Lung microvascular endothelial cell (primary cell): ENCODE measurements at regions not wholly inside any gene's neighbourhood (a gene's known extent, or its start where the extent isn't known, plus 50 kb on each side); places are given as distances from the start of the nearest gene placed in this dataset.

Experiments used
- DNase-seq, 2 donors: peaks; one replicate each; pipeline versions ENCODE4 v3.0.0 to v3.0.0-alpha.2; 2010; ENCODE audit warnings: low read depth in 2 of 2

DNA sequence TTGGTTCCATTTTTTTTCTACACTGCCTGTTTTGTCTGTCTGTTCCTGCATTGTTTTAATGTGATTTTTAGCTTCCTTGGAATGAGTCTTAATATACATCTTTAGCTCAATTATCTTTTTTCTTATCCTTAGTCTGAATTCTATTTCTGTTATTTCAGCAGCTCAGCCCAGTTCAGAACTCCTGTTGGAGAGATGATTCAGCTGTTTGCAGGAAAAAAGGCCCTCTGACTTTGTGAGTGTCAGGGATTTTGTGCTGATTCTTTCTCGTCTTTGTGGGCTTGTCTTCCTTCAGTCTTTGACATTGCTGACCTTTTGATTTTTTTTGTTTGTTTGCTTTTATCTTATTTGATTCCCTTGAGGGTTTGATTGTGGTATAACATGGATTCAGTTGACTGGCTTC lies 343.2 kb upstream of the TRAM1L1 start:
- no peak for DNase-seq

DNA sequence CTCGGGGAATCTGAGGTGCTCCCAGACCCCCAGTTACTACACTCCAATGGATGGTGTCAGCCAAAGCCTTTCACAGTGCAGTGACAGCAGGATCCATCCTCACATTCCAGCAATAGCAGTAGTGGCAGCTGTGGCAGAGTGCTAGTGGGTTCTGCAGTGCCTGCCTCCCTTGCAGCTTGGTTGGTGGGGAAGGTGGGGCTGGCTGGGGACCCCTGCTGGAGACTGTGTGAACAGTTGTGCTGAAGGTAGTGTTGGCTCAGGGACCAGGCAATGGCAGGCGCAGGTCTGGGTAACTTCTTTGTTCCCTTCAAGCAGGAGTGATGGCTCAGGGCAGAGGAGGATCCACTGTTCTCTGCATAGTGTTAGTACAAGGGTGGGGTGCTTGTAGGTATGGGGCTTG lies 343.7 kb upstream of the TRAM1L1 start:
- DNase-seq = no peak

DNA sequence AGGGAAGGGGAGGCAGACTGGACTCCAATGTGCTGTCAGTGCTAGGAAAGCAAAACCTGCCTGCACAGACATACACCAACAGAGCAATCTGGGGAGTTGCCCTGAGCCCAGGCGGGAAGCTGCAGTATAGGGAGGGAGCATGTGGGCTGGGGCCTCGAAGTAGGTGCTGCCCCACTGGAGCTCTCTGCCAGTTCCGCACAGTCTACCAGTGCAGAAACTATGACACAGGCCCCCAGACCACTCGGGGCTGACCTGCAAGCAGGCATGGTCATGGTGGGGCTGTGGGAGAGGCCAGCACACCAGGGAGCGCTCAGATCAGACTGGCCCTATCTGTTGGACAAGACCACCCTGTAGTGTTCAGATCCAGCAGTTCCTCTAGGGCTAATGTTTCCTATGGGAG lies 344.1 kb upstream of the TRAM1L1 start:
- DNase-seq = no peak

DNA sequence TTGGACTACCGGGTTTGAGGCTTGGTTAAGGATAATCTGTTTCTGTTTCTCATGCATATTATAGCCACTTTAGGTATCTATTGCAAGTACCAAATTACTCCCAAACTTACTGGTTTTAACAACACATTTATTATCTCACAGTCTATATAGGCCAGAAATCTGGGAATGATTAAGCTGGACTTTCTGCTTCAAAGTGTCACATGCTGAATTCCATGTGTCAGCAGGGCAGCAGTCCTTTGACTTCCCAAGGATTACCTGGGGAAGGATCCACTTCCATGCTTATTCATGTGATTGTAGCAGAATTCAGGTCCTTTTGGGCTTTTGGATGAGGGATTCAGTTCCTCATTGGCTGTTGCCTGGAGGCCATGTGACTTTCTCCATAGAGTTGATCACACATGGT lies 349.0 kb upstream of the TRAM1L1 start:
- DNase-seq = no peak

DNA sequence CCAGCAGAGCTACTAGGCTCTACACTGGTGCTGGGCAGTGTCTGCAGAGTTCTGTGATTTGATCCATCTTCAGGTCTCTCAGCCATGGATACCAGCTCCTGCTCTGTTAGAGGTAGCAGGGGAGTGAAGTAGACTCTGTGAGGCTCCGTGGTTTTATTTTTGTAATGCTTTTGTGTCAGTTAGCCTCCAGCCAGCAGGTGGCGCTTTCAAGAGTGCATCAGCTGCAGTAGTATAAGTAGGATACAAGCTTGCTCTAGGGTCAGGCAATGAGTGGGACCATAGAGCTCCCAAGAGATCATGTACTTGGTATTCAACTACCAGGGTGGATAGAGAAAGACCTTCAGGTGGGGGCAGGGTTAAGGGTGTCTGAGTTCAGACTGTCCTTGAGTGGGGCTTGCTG lies 362.5 kb upstream of the TRAM1L1 start:
- peak in 1 of 2 donors; percentile 30 for DNase-seq

DNA sequence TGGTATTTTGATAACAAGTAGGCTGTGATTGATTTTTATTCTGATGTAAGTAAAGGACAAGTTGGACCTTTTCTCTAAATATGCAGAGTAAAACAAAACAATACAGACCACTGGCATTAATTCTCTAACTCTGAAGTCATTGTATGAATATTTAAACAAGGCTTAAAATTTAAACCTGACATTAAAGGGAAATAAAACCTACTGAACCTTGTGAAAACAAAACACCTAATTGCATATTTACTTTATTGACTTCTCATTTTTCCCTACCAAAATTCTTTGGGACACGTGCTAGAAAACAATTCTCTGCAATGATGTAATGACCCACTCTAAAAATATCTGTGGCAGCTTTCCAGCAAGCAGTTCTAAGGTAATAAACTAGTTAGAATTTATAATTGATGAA lies 369.7 kb upstream of the TRAM1L1 start:
- DNase-seq = no peak

DNA sequence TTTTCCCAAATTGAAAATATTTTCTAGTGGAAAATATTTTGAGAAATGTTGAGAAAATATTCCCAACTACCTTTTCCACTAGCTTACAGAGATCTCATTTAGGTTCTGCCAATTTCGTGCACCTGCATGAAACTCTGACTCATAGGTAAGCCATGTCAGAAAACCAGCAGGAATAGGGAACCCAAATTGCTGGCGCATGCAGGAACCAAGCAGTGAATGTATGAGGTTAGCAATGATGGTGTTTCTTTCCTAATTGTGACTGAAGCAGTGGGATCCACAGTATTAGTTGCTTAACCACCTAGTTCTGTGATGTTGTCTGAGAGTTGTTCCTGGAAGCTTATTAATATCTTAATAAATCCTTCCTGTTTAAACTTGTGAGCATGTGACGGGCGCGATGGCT lies 381.0 kb upstream of the TRAM1L1 start:
- DNase-seq = no peak

DNA sequence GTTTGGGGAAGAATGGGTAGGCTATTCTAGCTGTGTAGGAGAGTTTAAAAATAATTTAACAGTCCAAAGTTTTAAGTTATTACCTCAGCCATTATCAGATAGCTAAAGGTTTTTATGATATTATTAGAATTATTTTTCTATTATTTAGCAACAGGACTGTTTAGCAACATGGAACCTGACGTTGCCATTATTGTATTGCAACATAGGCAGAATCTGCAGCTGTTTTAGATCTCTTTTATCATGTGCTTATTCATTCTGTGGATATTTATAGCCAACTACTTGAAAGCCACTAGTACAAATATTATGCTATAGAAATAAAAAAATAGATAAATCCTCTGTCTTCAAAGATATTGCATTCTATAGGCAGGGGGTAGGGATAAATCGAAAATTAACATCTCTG lies 382.0 kb upstream of the TRAM1L1 start:
- DNase-seq = no peak

DNA sequence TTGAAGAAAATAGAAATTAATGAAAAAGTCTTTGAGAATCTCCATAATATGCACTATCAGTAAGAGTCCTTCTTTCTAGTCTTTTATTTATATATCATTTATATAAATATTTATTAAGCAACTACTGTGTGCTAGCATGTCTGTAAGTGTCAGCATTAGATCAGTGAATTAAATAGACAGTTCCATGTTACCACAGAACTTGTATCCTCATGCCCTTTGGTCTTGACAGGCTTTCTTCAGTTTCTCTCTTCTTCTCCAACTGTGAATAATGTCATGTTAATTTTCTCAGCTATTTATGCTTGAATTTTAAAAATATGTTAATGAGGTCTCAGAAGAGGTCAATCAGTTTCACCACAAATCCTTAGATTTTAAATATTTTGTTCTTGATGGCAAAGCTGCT lies 389.6 kb upstream of the TRAM1L1 start:
- no peak for DNase-seq

DNA sequence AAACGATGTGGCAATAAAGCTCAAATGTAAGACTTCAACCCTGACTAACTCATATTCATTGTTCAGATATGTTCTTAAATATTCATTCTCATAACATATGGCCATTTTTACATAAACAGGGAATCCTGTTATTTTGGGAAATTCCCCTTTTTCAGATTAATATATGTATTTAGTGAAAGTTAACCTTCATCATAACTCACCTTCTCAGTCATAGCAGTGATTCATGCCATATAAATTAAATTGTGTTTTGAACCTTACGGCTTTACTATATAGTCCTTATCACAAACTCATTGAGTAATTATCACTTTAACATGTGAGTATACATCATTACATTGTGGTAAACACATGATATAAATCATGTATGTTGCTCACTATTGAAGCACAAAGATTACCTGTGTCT lies 392.5 kb upstream of the TRAM1L1 start:
- no peak for DNase-seq

DNA sequence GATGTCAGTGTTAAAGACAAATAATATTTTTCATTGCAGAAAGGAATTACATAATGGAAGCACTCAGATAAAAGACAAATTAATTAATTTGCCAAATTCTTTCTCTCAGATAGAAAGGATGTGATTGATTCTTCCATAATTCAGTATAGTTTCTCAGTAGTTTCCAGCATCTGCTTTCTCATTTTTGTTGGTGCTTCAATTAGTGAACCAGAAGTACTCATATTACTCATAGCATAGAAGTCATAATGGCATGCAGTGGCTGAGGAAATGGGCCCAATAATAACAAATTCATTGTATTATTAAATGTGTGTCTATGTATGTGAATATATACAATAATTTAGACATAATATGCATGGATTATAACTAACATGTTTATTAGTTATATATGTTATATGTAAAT lies 393.3 kb upstream of the TRAM1L1 start:
- no peak for DNase-seq

DNA sequence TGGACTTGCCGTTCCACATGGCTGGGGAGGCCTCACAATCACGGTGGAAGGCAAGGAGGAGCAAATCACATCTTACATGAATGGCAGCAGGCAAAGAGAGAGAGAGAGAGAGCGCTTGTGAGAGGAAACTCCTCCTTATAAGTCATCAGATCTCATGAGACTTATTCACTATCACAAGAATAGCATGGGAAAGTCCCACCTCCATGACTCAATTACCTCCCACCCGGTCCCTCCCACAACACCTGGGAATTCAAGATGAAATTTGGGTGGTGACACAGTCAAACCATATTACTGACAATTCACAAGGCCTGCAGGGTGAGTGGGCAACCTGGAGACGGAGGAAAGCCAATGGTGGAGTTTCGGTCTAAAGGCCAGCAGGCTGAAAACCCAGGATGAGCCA lies 394.3 kb upstream of the TRAM1L1 start:
- no peak for DNase-seq

DNA sequence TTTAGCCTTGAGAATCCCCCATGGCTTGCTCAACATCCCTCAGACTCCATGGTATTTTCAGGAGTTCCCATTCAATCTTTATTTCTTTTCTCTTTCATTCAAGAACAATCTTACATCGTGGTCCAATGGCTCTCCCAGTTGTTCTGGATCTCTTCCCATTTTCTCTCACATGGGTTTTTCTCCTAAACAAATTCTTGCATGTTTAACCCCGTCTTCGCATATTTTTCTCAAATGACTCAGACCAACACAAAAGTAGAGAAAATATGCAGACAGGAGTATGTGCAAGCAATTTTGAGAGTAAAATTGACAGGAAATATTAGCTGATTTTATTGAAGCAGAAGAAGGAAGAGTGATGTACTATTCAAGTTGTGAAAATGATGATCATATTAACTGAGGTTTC lies 396.4 kb upstream of the TRAM1L1 start:
- DNase-seq = no peak

DNA sequence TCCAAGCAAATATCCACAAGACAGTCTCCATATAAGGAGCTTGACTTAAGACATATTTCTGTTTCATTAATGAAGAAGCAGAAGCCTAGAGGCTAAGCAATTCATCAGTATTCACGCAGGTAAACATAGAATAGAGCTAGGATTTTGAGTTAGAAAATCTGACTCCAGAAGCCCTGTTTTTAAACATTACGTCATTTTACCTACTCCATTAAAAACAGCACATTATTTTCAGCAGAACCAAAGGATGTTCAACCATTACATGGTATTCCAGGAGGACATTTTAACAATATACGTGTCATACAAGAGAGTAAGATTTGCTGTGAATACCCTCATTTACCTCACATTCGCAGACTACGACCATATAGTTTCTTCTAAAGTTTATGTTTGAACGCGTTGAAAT lies 403.3 kb upstream of the TRAM1L1 start:
- no peak for DNase-seq

DNA sequence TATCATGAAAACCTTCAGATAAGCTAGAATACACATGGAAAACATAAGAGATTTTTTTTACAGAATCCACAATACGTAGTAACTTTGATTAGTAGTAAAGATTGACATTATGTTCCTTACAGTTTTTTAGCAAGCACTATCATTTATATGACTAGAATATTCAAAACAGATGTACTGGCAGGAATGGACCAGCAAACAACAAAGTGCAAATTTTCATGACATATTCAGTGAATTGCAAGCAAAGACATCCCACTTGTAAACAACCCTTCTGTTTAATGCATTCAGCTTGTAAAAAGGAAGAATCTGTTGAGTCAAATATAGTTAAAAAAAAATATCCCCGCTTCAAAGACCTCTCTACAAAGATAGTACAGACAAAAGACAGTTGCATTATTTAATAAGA lies 403.7 kb upstream of the TRAM1L1 start:
- no peak for DNase-seq

DNA sequence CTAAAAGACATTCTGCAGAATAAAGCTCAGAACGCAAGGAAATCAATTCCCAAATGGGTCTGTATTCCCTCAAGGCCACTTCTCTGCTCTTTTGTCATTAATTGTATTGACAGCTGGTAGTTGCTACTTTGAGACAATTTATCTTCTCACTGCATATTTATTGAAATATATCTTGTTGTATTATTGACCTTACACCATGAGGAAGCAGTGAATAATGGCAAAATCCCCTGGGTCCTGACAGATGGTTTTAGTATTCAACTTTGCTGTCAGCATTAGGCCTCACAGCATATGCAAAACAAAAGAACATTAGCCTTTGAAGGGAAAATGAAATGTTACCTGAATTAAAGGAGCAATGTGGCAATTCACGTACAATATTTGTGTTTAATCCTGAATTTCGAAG lies 406.1 kb upstream of the TRAM1L1 start:
- DNase-seq = no peak

DNA sequence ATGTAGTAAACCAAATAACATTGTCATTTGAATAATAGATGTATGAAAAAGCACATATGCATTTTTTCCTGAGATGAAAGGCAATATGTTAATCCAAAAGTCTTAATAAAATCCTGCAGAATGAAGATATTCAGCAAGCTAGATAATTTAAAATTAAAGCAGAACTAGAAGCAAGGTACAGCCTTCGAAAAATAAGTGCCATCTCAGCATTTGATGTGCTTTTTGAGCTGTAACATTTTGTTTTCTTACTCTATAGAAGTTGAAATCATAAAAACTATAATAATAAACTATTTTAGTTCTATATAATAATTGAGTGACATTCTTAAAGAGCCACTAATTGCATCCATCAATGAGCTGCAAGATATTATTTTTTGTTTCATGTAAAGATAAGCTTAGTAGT lies 410.4 kb upstream of the TRAM1L1 start:
- DNase-seq = no peak

DNA sequence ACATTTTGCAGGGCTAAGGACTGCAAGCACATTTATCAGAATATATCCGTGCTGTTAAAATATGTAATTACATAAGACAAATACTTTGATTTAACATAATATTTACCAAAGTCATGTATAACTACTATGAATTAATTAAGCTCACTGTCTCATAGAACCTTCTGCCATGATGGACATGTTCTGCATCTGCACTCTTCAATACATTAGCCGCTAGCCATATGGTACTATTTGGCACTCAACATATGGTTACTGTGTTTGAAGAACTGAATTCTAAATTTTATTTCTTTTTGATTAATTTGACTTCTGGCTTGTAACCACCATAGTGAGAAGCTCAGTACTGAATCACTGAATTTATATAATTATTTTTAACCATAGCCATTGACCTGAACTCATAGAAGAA lies 427.0 kb upstream of the TRAM1L1 start:
- no peak for DNase-seq

DNA sequence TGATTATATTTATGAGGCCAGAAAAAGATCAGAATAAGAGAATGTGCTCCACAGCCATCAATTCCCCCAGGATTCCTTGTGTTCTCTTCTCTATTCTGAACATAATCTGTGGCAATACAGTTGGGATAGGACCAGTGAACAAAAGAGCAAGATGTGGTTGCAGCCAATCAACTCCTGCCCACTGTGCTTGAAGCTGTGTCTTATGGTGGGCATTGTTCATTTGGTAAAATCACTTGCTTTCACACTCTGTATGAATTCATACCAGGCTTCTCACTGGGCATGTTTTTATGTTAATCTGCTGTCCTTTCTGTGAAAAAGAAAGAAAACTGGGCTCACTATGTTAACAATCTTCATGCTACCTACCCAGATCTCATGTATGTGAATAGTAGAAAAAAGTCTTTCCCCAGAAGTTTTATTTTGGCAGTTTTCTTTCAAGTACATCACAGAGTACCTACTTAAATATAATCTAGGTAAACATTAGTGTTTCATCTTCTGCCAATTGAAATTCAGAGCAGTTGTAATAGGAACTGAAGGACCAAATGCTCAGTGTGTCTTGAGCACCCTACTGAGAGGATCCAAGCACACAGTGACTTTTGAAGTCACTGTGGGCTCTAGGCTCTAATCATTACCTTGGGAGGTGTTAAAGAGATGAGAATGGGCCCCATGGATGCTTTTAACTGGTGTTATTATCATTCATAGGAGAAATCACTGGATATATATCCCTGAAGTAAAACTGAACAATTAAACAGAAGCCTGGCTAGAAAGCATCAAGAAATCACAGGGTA lies 429.2 kb upstream of the TRAM1L1 start:
- no peak for DNase-seq

DNA sequence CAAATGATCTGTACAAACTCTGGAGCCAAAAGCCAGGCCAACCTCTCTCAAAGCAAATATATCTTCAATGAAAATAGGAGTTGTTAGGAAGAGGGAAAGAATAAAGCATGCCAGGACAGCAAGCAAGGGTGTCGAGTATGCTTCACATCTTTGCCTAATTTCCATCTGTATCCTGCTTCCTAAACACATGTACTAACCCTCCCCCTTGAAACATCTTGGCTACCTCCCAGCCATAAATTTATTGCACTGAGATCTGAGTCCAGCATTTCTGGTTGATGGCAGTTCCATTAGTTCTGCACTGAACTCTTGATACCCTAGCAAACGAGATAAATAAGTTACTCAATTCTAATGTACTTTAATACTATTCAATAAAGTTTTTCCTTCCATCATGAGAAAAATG lies 430.5 kb upstream of the TRAM1L1 start:
- DNase-seq = no peak

DNA sequence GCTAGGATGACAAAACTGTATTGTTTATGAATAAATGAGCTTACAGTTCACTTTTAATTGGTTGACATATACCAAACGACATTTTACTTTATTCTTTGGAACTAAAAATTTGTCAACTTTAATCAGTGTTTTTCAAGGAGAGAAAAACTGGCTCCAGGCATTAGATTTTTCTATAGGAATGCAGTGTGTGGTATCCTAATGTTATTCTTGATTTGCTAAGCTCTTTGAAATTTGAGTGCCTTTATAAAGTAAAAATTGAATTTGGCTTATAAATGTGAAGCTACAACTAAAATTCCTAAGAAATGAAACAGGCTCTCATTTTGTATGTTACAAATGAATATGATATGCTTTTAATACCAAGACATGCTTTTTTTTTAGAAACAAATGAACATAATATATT lies 442.2 kb upstream of the TRAM1L1 start:
- no peak for DNase-seq

DNA sequence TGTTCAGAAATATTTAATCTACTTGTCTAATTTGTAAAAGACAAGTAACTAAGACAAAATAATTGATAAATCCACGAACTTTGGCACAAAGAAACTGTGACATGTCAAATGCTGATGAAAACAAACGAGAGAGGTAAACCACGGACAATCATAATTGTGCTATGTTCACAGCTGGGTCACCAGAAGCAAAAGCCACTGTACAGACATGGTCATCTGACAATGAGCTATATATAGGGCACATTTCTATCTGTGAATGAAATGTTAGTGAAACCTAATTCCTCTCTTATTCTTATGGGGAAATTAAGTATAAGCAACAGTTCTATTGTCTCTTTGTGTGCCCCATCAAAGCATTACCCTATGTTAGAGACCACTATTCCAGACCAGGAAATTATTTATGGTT lies 444.0 kb upstream of the TRAM1L1 start:
- no peak for DNase-seq

DNA sequence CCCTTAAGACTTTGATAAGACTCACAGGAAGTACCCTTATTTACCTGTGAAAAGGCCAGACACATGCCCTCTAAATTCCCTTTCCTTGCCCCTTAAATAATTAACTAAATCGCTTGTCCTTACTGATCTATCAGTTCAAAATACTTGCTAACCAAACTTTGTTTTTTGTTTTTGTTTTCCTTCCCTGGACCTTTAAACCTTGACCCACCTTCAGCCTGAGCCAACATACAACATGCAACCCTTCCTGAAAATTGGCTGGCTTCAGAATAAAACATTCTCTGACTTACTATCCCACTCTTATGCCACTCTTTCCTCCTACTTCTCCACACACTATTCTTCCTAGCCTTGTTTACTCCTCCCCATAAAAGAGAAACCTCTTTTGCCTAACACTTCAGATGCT lies 448.1 kb upstream of the TRAM1L1 start:
- no peak for DNase-seq

DNA sequence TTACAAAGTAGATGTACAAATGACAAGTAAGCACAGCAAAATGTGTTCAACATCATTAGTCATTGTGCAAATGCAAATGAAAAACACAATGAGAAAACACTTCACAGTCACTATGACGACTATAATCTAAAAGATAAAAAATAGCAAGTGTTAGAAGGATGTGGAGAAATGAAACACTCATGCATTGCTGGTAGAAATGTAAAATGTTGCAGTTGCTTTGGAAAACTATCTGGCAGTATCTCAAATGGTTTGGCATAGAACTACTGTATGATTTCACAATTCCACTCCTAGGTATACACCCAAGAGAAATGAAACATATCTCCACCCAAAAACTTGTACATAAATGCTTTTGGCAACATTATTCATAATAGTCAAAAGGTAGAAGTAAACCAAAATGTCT lies 459.7 kb upstream of the TRAM1L1 start:
- DNase-seq = no peak
